GM23248 (cell line): ENCODE measurements at regions not wholly inside any gene's neighbourhood (a gene's known extent, or its start where the extent isn't known, plus 50 kb on each side); places are given as distances from the start of the nearest gene placed in this dataset.

Experiments
- EZH2 ChIP-seq: fragments of 200-600 bp; sonication (generic); IDR thresholded peaks from 2 replicates; pipeline ENCODE4 v1.6.1; 2018; ENCODE audit warnings: antibody characterized with exemption, mild to moderate bottlenecking; ENCODE audit not compliant: insufficient read depth, poor library complexity, severe bottlenecking
- EZH2phosphoT487 ChIP-seq: fragments of 200-600 bp; sonication (generic); IDR thresholded peaks from 2 replicates; pipeline ENCODE4 v1.6.1; 2018; ENCODE audit warnings: antibody characterized with exemption, moderate library complexity, mild to moderate bottlenecking, low read depth; ENCODE audit not compliant: insufficient read depth

- TF ChIP-seq EZH2 (no peak), EZH2phosphoT487 (no peak)
Observed at GRCh38 chr10:78808286-78808685, 260.5 kb upstream of the ZMIZ1 start.
